ENCODE measurements at regions not wholly inside any gene's neighbourhood (a gene's known extent, or its start where the extent isn't known, plus 50 kb on each side); places are given as distances from the start of the nearest gene placed in this dataset.
A peak's percentile ranks its signal among the peaks of the same experiment; 100 is the strongest.

GRCh38 chr1:230591678-230592077, 50.6 kb upstream of the COG2 start:
- Histone ChIP-seq H3K14ac (replicated peaks; ENCODE audit: low read depth, low read length) (no peak overlapping the region), H3K27me3 (ENCODE audit: control insufficient read depth, insufficient read depth, low read length) (no peaks in the 10 kb centered on the region; the same call in 1 of the 2 replicates), H2BK120ac (ENCODE audit: low read depth, low read length) (no peak overlapping the region), H4K91ac (ENCODE audit: insufficient read depth, low read depth, low read length) (no peak overlapping the region), H3K9me1 (ENCODE audit: insufficient read depth, low read length) (no peaks in the 10 kb centered on the region), H3K36me3 (ENCODE audit: control insufficient read depth, insufficient read depth, low read length) (no peaks in the 10 kb centered on the region), H2AFZ (replicated peaks; ENCODE audit: low read length, poor library complexity) (no peak overlapping the region), H3K18ac (ENCODE audit: low read depth, low read length) (no peak overlapping the region), H4K5ac (ENCODE audit: low read depth, low read length) (no peak overlapping the region), H2BK5ac (ENCODE audit: low read depth, low read length, poor library complexity, severe bottlenecking) (no peak overlapping the region), H3K4me2 (ENCODE audit: low read depth, low read length) (no peak overlapping the region), H3K4me3 (ENCODE audit: insufficient read depth, low read depth, low read length) (no peak overlapping the region), H2BK20ac (ENCODE audit: low read depth, low read length) (no peak overlapping the region), H3K4me1 (ENCODE audit: control insufficient read depth, insufficient read depth, low read length) (no peaks in the 10 kb centered on the region), H3K4ac (ENCODE audit: low read depth, low read length) (no peak overlapping the region), H2BK15ac (ENCODE audit: low read depth, low read length) (no peak overlapping the region), H2AK9ac (replicated peaks; ENCODE audit: low read depth, low read length, poor library complexity) (no peak overlapping the region), H3K9me3 (ENCODE audit: control insufficient read depth, insufficient read depth, low read length) (no peaks in the 10 kb centered on the region), H3K9ac (ENCODE audit: low read depth, low read length) (no peak overlapping the region), H3K56ac (ENCODE audit: extremely low read depth, insufficient read depth, low read length) (no peak overlapping the region), H3K27ac (ENCODE audit: insufficient read depth, low read length) (no peak overlapping the region), H3K23ac (ENCODE audit: low read depth, low read length) (no peak overlapping the region), H2AK5ac (ENCODE audit: low read depth, low read length) (no peak overlapping the region), H4K20me1 (ENCODE audit: insufficient read depth, low read length) (no peaks in the 10 kb centered on the region), H4K8ac (ENCODE audit: low read depth in 2 of 2, low read length in 2 of 2) (no peak overlapping the region), H3K79me1 (ENCODE audit: low read depth in 1 of 2, low read length in 2 of 2) (no peaks in the 10 kb centered on the region)
- no TSS peak for BruUV-seq (replicated peaks)
- intact Hi-C loops (cut with micrococcal nuclease): no loop called here
- no peak for ATAC-seq (ENCODE audit: low read depth)
- WGBS, 2 experiments (ENCODE audit: extremely low coverage in 2 of 2, insufficient read length in 1 of 2): no CpG with 5 or more reads among the region's 4 CpGs
- 0 out of 2 replicates have a peak, but pooled peaks have one; percentile 19 for TF ChIP-seq CEBPB (IDR thresholded peaks at IDR 0.05; ENCODE audit: low read depth, low read length)
- no peak for TF ChIP-seq POLR2A (IDR thresholded peaks at IDR 0.05; ENCODE audit: low read depth, low read length)
- ChIA-PET CTCF (interaction anchor here (0.6 to 1.0 kb wide), 2 partner anchors 49 to 52 kb away, joined by 3 to 5 read pairs; no protein-coding TSS in a partner anchor), POLR2A (ENCODE audit: unreplicated experiment) (no interaction called here)
- DNase-seq: no peak
- dilution Hi-C loops (cut with HindIII; ENCODE audit: low sequenced_read_pairs, unreplicated experiment): no loop called here
- in situ Hi-C loops (cut with MboI; ENCODE audit: low sequenced_read_pairs): loop anchor here (25.0 kb wide), 1 partner anchor 554 kb away; no protein-coding TSS in a partner anchor
